GM18907 (cell line): ENCODE measurements at regions not wholly inside any gene's neighbourhood (a gene's known extent, or its start where the extent isn't known, plus 50 kb on each side); places are given as distances from the start of the nearest gene placed in this dataset.

Experiments used
- ATAC-seq: cut with Tn5 transposase; IDR thresholded peaks from one replicate; pipeline ENCODE4 v1.9.1; 2021; ENCODE audit warnings: mild to moderate bottlenecking, moderate library complexity; ENCODE audit not compliant: unreplicated experiment

DNA sequence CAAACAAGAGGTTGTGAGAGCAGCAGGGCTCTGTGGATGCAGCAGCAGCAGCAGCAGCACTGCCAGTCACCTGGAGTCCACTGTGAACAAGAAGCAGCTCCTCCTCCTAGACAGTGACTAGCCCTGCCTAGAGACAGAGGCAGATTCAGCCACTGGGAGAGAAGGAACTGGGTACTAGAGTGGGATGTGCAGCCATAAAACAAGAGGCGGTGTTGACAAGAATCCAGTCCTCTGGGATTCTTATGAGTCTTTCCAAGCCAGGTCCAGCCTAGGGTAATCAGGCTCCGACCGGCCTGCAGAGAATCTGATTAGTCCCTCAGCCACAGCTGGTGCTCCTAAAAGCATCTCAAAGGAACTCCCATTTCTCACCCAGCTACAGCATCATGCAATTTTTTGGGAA lies 83.9 kb upstream of the USP47 start:
- ATAC-seq: no peak

- no peak for ATAC-seq
Measured at GRCh38 chr11:11756718-11757117, 85.1 kb upstream of the USP47 start.

DNA sequence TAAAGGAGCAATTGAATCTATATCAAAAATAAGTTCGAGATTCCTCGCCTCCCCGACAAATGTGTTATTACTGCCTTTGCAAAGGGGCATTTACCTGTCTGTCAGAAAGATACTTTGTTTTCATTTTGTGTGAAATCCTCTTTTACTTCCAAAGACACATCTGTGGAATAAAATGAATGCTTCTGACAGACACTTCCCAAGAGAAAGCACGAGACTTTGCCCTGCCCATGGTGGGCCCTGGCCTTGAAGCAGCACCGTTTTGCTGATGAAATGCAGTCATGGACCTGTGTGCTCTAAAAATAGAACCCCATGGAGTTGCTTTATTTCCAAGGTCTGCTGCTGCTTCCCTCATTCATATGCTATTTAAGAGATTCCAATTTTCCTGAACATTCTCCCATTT lies 85.9 kb upstream of the USP47 start:
- no peak for ATAC-seq

GRCh38 chr11:11752679-11753078 lies 89.1 kb upstream of the USP47 start:
- no peak for ATAC-seq

DNA sequence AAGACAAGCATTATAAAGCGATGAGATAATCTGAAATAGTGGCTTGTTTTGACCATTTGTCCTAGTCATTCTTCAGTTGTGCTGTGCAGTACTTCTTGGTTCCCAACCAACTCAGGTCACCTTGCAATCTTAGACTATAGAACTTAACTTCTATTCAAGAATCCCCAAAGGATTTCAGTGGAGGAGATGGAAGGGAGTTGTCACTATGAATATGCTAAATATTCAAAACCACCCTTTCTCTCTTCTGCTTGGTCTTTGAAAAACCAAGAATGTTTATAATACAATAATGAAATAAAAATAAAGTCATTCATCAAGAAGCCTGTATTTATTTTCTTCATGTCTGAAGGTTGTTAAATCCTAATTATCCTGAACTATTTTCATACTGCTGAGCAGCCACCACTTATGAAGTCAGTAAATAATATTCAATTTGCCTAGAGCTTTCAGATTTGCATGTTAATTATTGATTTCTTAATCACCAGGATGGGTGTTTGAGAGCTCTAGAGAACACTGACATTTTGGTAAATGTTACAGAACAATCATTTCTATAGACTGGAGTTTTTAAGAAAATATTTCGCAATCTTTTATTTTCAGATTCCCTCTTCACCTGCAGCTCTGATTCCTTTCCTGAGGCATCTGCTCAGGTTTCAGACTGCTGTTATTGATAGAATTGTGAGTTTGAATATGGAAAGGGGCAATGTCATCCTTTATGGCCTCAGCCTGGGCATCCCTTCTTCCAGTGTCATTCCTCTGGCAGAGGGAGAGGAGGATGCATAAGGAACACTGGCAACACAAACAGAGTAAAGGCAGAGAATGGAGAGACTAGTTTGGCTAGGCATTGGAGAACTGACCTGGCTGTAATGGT lies 91.5 kb upstream of the USP47 start:
- ATAC-seq: no peak

DNA sequence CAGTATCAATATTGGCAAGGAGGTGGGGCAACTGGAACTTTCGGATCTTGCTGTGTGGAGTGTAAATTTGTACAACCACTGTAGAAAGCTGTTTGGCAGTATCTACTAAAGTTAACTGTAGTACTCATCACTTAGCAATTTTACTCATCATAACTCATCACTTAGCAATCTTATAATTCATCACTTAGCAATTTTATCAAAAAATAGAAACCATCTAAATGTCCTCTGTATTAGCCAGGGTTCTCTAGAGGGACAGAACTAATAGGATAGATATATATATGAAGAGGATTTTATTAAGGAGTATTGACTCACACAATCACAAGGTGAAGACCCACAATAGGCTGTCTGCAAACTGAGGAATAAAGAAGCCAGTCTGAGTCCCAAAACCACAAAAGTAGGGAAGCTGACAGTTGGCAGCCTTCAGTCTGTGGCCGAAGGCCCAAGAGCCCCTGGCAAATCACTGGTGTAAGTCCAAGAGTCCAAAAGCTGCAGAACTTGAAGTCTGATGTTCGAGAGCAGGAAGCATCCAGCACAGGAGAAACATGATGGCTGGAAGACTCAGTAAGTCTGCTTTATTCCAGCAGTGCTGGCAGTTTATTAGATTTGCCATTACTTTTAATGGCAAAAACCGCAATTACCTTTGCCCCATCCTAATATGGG lies 92.9 kb upstream of the USP47 start:
- ATAC-seq: no peak

DNA sequence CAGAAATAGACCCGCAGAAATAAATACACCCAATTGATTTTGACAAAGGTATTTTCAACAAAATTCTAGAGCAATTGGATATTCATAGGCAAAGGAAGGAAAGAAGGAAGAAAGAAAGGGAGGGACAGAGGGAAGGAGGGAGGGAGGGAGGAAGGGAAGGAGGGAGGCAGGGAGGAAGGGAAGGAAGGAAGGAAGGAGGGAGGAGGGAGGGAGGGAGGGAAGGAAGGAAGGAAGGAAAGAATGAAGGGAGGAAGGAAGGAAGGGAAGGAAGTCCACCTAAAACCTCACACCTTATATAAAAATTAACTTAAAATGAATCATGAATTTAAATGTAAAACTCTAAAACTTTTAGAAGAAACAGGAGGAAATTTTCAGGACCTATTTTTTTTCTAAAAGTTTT lies 94.2 kb upstream of the USP47 start:
- ATAC-seq: no peak

- no peak for ATAC-seq
Measured at GRCh38 chr11:11746449-11746848, 95.3 kb upstream of the USP47 start.

- no peak for ATAC-seq
Measured at GRCh38 chr11:11743216-11743615, 98.6 kb upstream of the USP47 start.

- no peak for ATAC-seq
Measured at GRCh38 chr11:11742486-11742885, 99.3 kb upstream of the USP47 start.

GRCh38 chr11:11740836-11741235 lies 100.9 kb upstream of the USP47 start:
- no peak for ATAC-seq

DNA sequence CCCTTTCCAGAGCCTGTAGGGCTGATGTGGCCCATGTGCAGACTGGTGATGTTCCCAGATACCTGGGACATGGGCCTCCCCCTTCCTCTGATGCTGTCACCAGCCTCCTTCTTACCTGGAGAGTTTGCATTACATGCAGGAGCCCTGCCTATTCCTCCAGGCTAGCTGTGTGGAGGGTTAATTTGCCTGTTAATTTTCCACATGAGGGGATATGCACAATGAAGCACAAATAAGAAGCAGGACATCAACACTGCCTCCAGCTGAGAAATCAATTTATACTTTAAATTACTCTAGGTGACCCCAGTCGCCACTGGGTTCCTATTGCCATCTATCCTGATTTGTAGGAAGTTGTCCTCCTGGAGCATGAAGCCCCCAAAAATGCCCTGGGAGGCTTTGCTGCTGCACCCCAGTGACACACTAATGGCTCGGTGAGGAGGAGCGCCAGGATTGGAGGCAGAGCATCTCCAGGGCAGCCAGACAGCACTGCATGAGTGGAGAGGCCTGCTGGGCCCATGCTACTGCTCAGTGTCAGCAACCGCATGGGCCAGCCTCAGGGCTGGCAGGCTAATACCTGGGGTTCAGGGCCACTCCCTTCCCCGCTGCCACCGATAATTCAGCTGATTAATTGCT lies 101.6 kb upstream of the USP47 start:
- ATAC-seq: no peak

- ATAC-seq: no peak
Measured at GRCh38 chr11:11738370-11738769, 103.4 kb upstream of the USP47 start.

GRCh38 chr11:11735586-11735985 lies 106.2 kb upstream of the USP47 start:
- ATAC-seq: no peak

DNA sequence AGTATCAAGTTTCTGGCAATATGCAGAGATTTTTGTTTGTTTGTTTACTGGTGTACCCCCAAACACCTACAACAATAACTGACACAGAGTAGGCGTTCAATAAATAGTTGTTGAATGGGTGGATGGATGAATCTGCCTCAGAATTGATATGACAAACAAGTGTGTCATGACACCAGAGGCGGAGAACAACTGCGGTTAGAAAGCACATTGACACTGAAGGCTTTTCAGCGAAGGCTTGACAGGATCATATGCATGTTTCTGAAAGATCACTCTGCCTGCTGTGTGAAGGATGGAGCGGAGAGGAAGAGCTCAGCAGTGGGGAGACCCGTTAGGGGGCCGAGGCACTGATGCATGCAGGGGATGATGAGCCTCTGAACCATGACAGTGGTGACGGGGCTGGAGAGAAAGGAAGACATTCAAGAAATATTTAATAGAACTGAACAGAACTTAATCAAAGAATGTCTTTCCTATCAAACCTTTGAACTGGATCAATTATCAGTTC lies 108.5 kb upstream of the USP47 start:
- ATAC-seq: no peak

DNA sequence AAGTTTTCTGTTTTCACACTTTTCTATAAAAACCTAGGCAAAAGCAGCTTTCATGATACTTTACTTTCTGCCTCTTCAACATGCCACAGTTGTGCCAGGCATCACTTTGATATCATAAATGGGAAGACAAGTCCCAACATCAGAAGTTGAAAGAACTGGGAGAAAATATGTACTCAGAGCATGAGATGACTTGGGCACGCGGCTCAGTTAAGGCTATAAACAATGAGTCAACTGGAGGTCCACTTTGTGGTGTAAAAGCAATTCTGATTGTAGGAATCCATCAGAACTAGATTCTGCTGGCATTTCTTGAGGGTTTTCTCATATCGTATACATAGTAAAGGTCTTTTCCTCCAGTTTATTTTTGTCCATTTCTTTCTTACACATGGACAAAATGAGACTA lies 109.7 kb upstream of the USP47 start:
- ATAC-seq: no peak

DNA sequence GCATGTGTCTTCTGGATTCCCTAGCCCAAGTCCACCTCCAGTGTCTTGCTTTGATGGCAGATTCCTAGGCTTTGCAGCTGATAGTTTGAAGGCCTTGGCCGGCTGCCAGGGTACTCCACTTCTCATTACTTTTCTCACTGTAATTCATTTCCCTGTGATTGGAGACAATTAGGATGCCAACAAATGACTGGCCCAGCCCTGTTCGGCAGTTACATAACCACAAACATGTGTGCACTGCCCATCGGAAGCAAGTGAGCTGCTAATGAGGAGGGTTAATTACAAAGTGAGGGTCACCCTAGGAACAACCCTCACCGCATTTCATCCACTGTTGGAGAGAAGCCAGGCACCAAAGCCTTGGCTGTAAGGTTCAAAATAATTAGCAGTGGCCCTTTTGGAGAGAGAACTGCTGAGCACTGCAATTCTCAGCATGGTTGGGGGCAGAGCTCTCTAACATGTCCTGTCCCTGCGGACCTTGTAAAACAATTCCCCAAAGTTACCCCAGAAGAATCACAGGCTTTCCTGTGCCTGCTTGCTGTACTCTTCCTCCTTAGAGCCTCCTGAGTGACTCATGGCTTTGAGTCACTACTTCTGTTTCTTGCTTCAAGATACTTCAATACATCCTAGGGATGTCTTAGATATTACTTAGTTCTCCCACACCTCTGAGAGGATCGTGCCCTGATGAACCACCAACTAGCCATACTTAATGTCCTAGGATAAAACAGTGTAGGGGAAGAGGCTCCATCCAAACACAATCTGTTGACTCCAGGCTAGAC lies 109.7 kb upstream of the GALNT18 start:
- ATAC-seq: no peak

GRCh38 chr11:11728386-11728785 lies 106.6 kb upstream of the GALNT18 start:
- no peak for ATAC-seq

DNA sequence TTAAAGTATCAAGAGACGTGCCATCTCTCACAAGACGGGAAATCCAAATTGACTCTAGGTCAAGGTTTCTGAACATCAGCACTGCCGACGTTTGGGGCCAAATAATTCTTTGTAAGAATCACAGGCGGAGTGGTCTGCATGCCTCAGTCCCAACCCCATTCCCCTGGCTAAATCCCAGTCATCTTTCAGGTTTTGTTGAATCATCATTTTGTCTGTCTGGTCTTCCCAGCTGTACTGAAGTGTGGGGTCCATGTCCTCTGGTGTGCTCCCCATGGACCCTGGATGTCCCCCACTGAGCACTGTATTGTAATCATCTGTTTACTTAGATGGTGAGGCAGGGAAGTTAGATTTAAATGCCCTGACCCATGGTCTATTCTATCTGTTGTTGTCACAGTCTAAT lies 103.6 kb upstream of the GALNT18 start:
- no peak for ATAC-seq

- ATAC-seq: no peak
Measured at GRCh38 chr11:11724994-11725393, 103.2 kb upstream of the GALNT18 start.

DNA sequence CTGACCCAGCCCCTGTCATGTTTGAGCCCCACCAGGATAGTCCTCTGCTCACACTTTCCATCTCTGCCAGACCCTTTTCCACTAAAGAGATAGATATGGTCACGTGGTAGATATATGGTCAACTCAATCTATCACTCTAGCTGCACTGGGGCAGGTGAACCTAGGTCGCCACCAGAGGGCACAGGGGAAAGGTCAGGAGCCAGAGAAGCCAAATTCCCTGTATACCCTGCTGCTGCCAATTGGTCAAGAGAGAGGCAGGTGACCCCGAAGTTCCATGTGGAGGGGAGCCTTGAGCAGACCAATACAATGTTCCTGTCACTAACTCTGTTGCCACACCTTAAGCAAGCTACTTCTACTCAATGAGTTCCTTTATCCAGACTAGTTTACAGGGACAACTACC lies 101.1 kb upstream of the GALNT18 start:
- ATAC-seq: no peak
